Activated CD8-positive, alpha-beta memory T cell treated with anti-CD3 and anti-CD28 coated beads, Interleukin-2, amount 50 U/mL, for 48 hours (primary cell): ENCODE measurements at regions not wholly inside any gene's neighbourhood (a gene's known extent, or its start where the extent isn't known, plus 50 kb on each side); places are given as distances from the start of the nearest gene placed in this dataset.
"Not testable (repeated sequence)": the region's sequence is repeated elsewhere in the genome, so short reads cannot be mapped to it uniquely, and the experiment has no call there.

Source experiments
- DNase-seq: peaks from one replicate; pipeline ENCODE4 v3.0.0-alpha.2; 2020

DNA sequence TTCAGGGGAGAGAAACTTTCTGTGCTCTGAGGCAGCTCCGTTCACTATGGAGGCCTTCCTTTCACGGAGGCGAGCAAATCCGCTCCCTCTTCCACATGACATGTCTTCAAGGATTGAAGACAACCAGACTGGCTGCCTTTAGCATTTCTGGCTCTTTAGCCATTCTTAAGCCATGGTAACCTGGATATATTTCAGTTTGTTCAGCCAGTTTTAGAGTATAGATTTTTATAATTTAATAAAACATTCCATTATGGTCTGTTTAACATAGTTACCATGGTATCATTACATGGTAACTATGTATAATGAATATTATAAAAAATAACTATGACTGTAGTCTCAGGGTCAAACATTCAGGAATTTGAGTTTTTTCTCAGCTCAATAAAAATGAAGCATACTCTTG, 54.2 kb upstream of the NFIA start:
- no peak for DNase-seq

DNA sequence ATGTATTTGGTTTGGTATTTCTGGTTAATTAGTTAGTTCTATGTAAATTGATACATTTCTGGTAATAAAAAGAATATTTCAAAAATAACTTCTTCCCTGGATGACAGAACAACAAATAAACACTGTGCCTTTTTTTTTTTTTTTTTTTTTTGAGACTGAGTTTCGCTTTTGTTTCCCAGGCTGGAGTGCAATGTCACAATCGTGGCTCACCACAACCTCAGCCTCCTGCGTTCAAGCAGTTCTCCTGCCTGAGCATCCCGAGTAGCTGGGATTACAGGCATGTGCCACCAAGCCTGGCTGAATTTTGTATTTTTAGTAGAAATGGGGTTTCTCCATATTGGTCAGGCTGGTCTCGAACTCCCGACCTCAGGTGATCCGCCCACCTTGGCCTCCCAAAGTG, 64.3 kb upstream of the NFIA start:
- not testable (repeated sequence) for DNase-seq

DNA sequence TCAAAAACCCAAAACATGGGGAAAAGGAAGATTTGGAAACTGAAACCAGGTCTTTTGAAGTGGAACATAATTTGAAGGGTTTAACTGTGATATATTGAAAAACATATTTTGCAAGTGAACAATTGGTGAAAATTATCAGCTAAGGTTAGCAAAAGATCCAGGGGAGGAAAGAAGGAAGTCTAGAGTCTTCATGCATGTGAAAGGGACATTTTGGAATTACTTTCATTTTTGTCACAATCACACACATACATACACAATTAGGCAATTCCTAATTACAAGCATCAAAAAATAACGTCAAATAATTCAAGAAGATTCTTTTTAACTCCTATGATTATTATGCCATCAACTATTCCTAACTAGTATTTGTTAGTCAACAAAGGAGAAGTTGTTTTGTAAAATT, 64.7 kb upstream of the NFIA start:
- no peak for DNase-seq

DNA sequence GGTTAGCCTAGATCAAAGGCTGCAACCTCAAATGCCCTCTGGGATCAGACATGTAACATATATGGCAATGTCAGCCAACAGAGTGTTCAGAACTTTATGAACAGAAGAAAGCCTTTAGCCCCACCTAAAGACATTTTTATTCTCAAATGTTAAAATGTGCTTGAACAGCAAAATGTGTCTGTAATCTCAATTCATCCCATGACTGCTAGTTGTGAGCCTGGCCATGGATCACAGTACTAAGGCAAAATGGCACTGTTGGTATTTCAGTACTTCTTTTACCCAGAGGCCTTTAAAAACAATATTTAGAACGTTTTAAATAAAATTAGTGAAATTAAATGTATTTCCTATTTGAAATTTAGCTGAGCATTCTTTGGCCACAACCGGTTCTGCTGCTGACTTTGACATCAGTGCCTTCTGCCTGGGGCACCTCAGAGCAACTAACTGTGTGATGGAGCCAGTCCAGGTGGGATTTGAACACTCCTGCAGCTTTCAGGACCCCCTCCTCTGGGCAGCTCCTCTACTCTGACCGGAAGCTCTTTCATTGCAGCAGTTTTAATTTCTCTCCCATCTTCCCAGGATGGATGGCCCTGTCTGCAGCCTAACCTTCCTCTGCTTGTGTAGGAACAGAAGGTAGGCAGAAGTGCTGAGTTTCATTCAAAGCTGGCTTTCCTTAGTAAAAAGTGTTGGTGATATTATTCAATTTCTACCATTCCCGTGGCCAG, 68.3 kb upstream of the NFIA start:
- DNase-seq = no peak

DNA sequence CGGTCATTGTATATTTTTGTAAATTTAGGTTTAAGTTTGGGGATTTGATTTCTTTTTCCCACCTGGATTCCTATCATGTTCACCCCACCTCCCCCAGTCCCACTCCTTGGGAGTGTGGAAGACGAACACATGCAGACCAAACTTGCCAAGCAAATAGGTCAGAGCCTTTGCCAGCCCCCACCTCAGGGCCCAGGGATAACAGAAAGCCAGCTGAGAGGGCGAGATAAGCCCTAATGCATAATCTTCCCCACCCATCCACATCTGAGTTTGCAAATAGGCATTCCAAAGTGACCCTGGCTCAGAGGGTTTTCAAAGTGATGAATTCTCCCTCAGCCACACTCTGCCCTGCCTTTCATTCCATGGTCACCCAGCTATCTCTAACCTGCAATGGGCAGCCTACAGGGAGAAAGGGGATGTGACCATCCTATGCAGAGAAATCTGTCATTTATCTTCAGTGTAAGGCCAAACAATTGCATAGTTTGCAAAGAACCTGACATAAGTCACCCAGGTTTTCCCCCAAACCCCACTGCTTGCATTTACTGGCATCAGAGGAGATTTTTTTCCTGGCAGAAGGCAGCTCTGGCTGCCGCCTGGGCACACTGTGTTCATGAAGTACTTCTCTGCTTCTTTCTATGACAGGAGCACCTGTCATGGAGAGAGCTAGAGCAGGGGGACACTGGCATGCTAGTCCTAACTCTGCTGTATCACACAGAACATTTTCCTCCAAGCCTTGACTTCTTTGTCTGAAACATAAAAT, 69.0 kb upstream of the NFIA start:
- no peak for DNase-seq

DNA sequence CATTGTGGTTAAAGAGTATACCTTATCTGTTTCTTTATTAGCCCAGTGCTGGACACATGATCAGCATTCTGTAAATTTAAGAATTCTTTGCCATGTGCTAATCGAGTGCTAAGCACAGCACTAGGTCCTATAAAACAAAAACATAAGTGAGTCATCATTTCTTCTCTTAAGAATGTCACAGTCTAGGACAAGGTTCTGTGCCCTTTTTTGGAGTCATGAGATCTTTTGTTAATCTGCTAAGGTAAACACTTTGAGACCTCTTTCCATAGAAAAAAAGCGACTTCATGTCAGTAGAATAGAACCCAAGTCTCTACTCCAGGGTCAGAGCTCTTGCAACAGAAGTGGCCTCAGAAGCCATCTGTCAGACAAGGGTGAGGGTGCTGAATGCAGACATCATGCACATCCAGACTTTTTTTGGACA, 70.0 kb upstream of the NFIA start:
- DNase-seq = no peak

DNA sequence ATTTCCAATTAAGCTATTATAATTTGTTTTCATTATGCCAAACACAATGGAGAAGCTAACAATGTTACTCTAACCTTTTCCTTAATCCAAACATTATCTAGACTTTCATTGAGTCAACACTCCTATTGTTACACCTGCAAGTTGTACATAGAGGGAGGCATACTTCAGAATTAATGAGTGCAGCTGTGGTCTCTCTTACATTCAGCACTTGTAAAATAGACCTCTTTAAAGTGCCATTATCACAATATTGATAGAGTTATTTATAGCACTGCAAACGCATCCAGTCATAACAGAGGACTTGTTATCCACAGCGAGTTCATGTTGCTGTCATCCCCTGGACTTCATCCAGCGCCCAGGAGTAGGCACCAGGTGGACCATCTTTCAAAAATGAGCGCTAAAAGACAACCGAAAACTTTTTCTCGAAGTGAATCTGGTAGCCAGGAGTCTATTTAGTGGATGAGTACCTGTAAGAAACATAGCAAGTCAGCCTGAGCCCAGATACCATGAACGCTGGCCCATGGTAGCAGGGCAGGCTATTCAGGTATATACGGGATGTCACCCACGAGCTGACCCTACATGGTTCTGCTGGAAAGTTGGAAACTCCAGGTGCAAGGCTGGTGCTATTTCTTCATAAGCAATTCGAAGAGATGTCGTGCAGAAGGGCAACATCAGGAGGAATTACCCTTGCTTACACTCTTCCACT, 70.6 kb upstream of the NFIA start:
- no peak for DNase-seq

DNA sequence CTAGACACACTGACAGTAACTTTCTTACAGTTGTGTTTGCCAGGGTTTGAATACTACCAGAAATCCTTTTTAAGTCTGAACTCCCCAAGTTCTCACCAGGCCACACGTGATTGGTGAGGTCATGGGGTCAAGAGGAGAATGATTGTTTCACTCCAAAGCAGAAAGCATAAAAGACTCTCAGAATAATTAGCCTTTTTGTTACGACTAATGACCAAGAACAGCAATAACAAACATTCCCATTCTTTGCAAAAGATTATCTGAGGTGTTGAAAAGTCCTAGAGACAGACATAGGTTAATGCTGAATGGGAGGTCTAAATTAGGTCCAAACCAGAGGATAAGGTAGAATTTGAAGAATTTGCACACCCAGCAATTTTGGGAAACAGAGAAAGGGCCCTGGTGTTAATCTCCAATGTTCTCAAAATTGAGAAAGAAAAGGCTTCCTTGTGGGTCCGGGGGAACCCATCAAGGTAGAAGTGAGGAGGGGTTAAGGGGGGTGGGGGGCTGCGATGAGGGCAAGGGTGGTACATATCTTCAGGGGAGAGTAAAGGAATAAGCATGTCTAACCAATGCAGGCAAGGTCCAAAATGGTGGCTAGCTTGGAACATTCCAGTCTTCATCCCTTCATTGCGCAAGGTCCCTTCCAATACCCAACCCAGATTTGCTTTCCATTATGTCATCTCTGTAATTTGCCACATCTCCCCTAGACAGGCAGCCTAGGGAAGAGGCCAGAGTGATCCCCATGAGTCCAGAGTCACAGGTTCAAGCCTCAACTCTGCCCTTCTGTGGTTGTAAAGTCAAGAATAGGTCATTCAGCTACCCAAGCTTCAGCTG, 74.6 kb upstream of the NFIA start:
- no peak for DNase-seq

DNA sequence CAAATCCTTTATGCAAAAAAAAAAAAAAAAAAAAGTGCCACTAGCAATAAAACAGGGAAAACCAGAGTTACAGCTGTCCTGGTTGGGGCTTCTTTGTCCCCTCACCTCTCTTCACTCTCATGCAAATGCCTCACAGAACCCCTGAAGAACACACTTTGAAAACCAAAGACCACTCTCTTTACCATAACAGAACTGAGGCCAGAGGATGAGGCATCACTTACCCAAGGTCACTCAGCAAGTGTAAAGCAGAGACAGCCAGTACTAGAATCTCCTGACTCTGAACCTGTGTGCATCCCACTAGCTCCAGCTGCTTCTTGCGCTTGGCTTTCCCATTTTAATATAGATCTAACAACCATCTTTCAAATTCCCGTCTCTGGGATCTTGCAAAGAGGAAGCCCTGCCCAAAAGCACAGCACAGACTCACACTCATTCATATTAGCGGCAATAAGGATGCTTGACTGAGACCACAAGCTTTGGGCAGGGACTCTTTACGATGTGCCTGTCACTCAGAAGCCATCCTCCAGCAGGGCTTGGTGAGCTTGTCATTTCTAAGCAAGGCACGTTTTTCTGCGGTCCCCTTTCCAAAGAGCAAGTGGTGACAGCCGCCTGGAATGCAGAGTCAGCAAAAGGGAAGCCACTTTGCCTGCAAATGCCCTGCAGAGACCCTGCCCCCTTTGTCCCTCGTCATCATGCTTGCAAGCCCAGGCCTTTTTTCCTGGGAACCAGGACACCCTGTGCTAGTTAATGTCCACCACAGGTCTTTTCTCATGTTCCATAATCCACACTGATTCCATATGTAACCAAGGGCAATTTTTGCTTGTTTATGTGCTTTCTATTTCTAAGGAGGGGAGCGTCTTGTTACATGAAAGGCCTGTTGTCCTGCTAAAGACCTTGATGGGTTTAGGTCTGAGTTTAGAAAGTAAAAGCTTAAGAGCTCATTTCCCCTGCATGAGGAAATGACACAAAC, 76.5 kb upstream of the NFIA start:
- DNase-seq = no peak

DNA sequence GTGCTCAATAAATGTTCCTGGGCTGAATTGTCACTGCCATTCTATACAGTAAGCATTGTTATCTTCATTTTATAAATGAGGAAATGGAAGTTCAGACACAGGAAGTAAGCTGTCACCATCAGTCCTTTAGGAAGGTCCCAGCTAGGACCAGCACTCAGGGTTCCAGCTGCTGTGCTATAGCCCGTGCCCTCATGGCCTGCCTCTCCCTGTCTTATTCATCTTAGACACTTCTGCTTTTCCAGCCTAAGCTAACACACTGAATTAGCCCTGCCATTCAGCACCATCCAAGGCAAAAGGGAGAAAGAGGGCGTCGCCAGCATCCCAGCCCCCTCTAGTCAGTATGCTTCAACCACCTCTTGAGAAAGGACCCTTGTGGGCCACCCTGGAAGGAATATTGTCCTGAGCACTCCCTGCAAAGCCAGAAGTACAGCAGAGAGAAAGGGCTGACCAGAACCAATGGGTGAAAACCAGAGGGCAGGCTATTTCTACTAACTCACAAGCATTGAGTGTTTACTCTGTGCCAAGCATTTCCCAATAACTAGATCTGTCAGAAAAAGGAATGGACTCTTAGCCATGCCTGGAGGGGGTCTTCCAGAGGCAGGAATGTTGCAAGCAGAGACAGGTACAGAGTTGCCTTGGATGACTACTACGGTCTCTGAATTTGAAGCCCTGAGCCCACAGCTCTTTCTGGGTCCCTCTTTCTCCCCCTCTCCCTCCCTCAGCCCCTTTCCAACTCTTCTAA, 77.9 kb upstream of the NFIA start:
- DNase-seq = no peak

DNA sequence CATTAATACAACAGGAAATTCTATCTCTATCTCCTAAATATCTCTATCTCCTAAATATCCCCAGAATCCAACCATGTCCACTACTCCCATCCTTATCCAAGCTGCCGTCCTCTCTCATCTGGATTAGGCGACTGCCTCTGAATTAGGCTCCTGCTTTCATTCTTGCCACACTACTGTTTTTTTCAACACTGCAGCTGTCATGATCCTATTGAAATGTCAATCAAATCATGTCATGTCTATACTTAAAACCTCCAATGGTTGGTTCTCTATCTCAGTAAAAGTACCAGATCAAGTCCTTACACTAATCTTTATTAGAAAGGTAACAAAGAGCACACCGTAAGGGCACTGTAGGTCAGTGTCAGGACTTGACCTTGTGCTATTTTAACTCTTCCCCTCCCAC, 82.0 kb upstream of the NFIA start:
- no peak for DNase-seq

DNA sequence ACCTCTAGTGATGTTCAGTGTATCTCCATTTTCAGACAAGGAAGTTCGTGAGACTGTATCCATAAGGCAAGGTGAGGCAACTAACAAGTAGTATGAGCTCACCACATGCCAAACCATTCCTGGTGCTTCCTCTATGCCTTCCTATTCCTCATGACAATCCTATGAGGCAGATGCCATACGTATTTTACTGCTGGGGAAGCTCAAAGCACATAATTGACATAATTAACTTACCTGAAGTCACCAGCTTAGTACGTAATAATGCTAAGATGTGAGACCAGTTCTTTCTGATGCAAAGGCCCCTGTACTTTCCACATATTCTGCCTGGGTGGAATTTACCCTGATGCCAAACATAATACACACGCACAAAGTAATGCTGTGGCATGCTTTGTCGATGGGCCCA, 83.6 kb upstream of the NFIA start:
- DNase-seq = no peak

DNA sequence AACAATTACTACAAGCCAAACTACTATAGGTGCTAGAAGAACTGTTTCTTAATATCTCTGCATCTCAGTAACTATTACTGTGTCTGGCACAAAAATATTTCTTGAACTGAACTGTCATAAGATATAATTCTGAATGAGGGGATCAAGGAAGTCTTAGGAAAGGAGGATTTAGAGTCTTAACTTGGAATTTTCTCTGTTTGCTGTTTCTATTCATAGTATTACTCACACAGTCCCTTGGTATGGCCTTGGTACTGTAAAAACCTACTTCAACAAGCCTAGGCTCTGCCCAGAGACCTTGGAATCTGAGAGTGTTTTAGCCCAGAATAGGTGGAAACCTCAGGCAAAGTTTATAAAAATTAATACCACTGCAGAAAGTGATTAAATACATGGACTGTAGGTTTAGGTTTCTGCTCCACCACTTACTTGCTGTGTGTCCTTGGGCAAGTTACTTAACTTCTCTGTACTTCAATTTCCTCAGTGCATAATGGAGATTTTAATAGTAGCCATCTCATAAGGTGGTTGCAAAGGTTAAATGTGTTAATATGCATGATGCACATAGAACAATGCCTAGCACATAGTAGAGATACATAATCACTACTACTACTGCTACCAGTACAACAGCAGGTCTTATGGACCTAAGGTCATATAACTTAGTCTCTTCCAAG, 87.4 kb upstream of the NFIA start:
- DNase-seq = no peak

DNA sequence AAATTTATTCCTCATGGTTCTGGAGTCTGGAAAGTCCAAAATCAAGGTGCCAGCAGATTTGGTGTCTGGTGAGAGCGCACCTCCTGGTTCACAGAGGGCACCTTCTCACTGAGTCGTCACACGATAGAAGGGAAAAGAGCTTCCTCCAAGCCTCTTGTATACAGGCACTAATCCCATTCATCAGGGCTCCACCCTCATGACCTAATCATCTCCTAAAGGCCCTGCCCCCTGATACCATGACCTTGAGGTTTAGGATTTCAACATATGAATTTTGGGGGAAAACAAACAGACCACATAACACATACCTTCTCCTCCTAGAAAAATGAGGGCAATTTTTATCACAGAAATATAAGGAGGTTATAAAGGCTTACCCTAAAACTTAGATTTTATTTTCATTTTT, 88.0 kb upstream of the NFIA start:
- DNase-seq = no peak

DNA sequence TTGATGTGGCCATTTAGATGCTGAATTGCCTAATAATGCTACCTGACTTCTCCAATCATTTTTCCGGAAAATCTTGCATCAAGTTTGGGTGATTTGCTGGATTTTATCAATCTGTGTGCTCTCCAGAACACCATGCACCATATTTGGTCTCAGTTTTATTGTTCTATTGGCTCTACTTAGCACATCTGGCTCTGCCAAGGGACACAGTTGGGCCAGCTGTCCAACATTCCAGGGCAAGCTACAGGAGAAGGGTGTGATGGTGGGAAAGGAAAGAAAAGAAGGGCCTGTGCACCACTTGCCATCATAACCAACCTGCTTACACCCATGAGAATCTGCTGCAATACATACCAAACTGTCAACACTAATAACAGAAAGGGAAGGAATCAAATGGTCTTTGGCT, 90.2 kb upstream of the NFIA start:
- DNase-seq = no peak

DNA sequence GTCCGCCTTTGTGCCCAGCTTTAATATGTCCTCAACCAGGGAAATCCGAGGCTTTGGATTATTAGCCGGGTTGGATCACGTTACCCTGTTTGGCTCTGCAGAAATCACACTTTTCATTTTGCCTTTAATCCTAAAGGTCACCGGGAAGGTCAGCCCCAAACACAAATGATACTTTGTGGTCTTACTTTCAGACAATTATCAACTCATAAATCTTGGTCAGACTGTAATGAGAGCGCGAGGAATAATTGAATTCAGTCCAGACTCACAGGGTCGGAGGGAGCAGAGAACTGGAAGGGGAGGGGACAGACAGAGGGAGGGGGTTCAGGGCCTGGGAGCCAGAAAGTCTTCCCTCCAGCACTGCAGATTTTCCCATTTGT, 91.7 kb upstream of the NFIA start:
- no peak for DNase-seq

DNA sequence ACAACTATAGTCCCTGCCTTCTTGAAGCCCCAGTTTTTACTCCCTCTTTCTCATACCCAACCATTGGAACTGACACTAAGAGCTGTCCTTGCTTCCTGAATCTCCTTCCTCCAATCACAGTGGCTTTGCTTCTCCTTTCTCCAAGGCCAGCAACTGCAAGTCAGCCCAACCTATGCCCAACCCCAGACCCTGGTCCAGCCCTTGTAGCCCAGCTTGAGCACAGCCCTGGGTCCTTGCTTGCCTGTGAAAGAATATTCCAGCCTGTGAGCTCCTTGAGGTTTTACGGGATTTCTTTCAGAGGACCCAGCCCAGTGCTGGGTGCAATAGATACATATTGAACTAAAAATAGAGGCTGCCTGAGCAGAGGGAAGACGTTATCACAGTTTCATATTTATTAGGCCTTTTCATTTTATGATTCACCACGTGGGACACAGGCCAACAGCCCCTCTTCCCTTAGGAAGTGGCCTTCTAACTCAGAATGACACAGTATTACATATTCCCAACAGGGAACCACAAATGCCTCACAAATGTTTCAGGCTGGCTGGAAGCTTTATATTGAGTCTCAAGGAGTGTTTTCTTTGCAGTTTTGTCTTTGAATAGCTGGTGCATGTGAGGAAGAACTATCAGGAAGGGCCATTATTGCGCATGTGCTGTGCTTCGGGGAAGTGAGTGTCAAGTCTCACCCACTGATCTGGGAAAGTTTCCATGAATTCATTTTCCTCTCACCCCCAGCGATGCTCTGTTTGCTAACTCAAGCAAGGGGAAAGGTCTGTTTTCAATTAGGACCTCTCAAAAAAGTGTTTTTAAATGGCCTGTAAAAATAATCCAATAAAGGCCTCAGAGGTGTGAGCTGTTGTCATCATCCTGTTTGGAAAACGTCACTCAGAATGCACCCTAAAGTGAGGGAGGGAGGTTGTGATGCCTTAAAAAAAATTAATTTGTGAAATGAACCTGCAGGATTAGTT, 92.3 kb upstream of the NFIA start:
- DNase-seq = no peak

DNA sequence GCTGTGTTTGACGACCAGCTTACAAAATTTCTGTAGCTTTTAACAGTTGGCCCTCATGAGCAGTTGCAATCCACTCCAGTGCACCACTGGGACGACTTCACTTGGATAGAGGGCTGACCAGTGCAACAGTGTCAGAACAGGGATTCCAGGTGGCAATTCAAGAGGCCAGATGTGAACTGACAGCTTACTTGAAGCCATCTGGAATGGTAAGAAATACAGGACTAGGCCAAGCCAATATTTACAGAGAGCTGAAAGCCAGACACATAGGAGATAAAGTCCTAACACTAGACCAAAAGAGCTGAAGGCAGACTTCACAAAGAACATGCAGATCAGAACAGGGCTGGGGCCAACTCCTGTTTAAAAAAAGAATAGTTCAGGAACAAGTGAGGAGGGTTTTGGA, 93.5 kb upstream of the NFIA start:
- DNase-seq = no peak

DNA sequence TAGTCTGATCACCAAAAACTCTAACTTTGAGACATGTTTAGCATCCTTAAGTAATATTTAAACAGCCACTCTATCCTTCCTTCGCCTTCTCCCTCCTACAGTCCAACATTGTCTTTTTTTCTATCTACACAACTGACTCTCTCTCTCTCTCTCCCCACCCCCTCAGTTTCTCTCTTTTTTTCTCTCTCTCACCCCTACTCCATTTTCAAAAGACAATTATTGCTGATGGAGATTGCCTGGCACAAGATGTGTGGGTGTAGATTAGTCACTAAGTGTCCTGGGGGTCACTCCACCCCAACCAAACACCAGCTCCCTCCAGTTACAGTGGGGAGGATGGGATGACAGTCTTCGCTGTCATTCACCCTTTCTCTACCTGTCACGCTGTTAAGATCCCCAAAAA, 94.5 kb upstream of the NFIA start:
- no peak for DNase-seq
